Panc1 (cell line): ENCODE measurements at regions not wholly inside any gene's neighbourhood (a gene's known extent, or its start where the extent isn't known, plus 50 kb on each side); places are given as distances from the start of the nearest gene placed in this dataset.

Experiments used
- ATAC-seq: fragments of 200-7000 bp; cut with Tn5 transposase; 2 replicates; pipeline ENCODE4 v1.9.1; 2020; ENCODE audit warnings: mild to moderate bottlenecking, moderate library complexity
- BruUV-seq: library from RNA; stranded (reverse); fragments of 400-500 nt; replicated peaks from 2 replicates; lab custom pipeline; 2021; lab: Mats Ljungman, UMichigan
- CTCF ChIA-PET: fragments of 300-600 bp; sonication (Branson Sonifier 250); formaldehyde crosslinking; loops from one replicate; lab custom pipeline; 2022; ENCODE audit warnings: antibody characterized with exemption; lab: Charles Lee
- POLR2A ChIA-PET: fragments of 300-600 bp; sonication (Branson Sonifier 250); formaldehyde crosslinking; loops from one replicate; lab custom pipeline; 2022; ENCODE audit warnings: antibody characterized with exemption; lab: Charles Lee
- DNase-seq: peaks from one replicate; pipeline ENCODE4 v3.0.0-alpha.2; 2010; ENCODE audit warnings: low read depth, low spot score
- H3K27ac ChIP-seq: 2 replicates; pipeline ENCODE4 v1.5.1; 2011; ENCODE audit warnings: mild to moderate bottlenecking, low read length, inconsistent platforms
- H3K27me3 ChIP-seq: fragments of 200-500 bp; sonication (Bioruptor generic); 2 replicates; pipeline ENCODE4 v1.6.0; 2014; ENCODE audit warnings: low read length, inconsistent platforms; ENCODE audit not compliant: control insufficient read depth, insufficient read depth
- H3K36me3 ChIP-seq: fragments of 200-500 bp; sonication (Bioruptor generic); 2 replicates; pipeline ENCODE4 v1.5.1; 2014; ENCODE audit warnings: inconsistent platforms, mild to moderate bottlenecking, low read length, moderate library complexity; ENCODE audit not compliant: control insufficient read depth, insufficient read depth
- H3K4me1 ChIP-seq: 2 replicates; pipeline ENCODE4 v1.5.1; 2011; ENCODE audit warnings: inconsistent platforms, mild to moderate bottlenecking, low read length, moderate library complexity; ENCODE audit not compliant: control insufficient read depth, insufficient read depth
- H3K4me3 ChIP-seq, 2 experiments: 2 replicates each; pipeline ENCODE4 v1.5.1; 2011 to 2012; ENCODE audit warnings: low read depth in 2 of 2, low read length in 2 of 2, mild to moderate bottlenecking in 2 of 2, inconsistent platforms in 1 of 2, moderate library complexity in 1 of 2
- H3K9me3 ChIP-seq: fragments of 200-500 bp; sonication (Bioruptor generic); 2 replicates; pipeline ENCODE4 v1.5.1; 2014; ENCODE audit warnings: low read depth, mild to moderate bottlenecking, inconsistent platforms, low read length, moderate library complexity; ENCODE audit not compliant: control insufficient read depth, insufficient read depth
- POLR2AphosphoS5 ChIP-seq: IDR thresholded peaks from 2 replicates; pipeline ENCODE4 v1.6.1; 2012; ENCODE audit warnings: mild to moderate bottlenecking, low read depth, low read length, moderate library complexity
- SIN3A ChIP-seq: IDR thresholded peaks from 2 replicates; pipeline ENCODE4 v1.6.1; 2012; ENCODE audit warnings: low read depth, mild to moderate bottlenecking, low read length, moderate library complexity, borderline replicate concordance; ENCODE audit not compliant: insufficient read depth
- TCF7L2 ChIP-seq: IDR thresholded peaks from 2 replicates; pipeline ENCODE4 v1.6.1; 2011; ENCODE audit warnings: mild to moderate bottlenecking, low read depth, low read length, inconsistent platforms
- in situ Hi-C: cut with HindIII; loops from 2 replicates; pipeline ENCODE4 v1.10.0; 2016; ENCODE audit warnings: low sequenced_read_pairs, low pct_unique_long_range_greater_than_20kb
- intact Hi-C: fragments of 100-400 bp; cut with micrococcal nuclease; formaldehyde crosslinking; loops from one replicate; pipeline ENCODE4 v1.10.0; 2022; ENCODE audit not compliant: unreplicated experiment
- TF ChIP-seq, protein P1 (sequence below): fragments of 450-650 bp; IDR thresholded peaks from 2 replicates; pipeline ENCODE4 v1.5.1; 2017; ENCODE audit warnings: mild to moderate bottlenecking
- TF ChIP-seq, protein P2 (sequence below), 2 experiments: IDR thresholded peaks; 2 replicates each; pipeline ENCODE4 v1.6.1; 2011 to 2012; ENCODE audit warnings: low read depth in 2 of 2, control low read depth in 1 of 2, low read length in 1 of 2, mild to moderate bottlenecking in 1 of 2, moderate library complexity in 1 of 2; ENCODE audit not compliant: insufficient read depth in 1 of 2

DNA sequence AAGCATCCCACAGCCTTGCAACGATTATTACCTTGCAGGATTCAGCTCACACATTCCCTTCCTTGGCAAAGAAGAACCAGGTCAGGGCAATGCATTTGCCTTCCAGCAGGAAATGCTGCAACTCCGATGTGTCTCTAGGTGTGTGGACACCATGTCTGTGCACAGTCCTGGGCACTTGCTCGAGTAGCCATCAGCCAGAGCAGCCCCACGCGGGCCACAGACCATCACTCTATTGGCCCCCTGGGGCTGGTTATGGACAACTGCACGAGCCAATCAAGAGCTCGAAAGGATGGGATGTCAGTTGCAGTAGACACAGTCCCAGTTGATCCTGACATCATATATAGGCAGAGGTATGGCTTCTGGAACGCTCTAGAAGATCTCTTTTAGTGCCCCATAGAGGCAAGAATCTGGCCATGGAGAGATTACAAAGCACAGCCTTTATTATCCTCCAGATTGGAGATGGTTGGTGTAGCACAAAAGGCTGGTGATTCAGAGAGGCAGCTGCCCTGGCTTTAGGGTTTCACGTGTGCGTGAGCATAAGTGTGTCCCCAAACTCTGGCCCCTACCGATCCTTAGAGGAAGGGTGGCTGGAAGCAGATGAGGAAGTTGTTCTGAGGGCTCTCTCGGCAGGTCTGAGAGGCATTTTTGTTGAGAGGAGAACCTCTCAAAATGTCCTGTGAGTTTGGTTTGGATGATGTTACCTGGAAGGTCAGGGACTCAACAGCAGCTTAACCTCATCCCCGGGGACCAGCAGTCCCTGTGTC lies 403.8 kb downstream of the SEC14L1 start:
- no TSS peak for BruUV-seq
- in situ Hi-C loops = no loop called here
- CTCF ChIA-PET = interaction anchor here (0.6 to 2.2 kb wide), 2 partner anchors 8 to 474 kb away, joined by 3 to 6 read pairs; no protein-coding TSS in a partner anchor

DNA sequence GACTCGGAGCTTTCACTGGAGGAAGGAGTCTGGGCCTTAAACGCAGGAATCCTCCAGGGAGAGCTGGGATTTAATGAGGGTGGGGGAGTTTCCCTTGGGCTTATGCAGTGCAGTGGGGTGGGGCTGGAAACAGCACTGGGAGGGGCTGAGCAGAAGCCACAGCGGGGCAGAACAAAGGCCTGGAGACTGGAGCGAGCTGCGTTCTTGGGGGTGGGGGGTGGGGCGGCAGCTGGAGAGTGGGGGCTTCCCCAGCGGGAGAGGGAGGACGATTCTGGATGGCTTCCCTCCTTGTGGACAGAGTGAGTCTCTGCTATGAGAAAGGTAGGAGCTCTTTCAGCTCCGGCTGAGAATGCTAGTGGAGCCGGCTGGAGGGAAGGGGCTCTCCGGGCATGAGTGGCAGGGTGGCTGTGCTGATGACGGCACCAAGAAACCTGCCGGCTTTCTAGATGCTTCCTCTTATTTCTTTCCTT lies 406.0 kb downstream of the SEC14L1 start:
- in situ Hi-C loops = no loop called here
- no peaks in the 10 kb centered on the region for H3K27me3 ChIP-seq
- intact Hi-C loops = loop anchor here (10.0 kb wide), 1 partner anchor 228 kb away; no protein-coding TSS in a partner anchor
- TF ChIP-seq POLR2AphosphoS5 = no peak
- no peak for TF ChIP-seq TCF7L2
- no peak for TF ChIP-seq SIN3A
- TF ChIP-seq, protein P1, sequence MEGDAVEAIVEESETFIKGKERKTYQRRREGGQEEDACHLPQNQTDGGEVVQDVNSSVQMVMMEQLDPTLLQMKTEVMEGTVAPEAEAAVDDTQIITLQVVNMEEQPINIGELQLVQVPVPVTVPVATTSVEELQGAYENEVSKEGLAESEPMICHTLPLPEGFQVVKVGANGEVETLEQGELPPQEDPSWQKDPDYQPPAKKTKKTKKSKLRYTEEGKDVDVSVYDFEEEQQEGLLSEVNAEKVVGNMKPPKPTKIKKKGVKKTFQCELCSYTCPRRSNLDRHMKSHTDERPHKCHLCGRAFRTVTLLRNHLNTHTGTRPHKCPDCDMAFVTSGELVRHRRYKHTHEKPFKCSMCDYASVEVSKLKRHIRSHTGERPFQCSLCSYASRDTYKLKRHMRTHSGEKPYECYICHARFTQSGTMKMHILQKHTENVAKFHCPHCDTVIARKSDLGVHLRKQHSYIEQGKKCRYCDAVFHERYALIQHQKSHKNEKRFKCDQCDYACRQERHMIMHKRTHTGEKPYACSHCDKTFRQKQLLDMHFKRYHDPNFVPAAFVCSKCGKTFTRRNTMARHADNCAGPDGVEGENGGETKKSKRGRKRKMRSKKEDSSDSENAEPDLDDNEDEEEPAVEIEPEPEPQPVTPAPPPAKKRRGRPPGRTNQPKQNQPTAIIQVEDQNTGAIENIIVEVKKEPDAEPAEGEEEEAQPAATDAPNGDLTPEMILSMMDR = no peak
- TF ChIP-seq, protein P2, sequence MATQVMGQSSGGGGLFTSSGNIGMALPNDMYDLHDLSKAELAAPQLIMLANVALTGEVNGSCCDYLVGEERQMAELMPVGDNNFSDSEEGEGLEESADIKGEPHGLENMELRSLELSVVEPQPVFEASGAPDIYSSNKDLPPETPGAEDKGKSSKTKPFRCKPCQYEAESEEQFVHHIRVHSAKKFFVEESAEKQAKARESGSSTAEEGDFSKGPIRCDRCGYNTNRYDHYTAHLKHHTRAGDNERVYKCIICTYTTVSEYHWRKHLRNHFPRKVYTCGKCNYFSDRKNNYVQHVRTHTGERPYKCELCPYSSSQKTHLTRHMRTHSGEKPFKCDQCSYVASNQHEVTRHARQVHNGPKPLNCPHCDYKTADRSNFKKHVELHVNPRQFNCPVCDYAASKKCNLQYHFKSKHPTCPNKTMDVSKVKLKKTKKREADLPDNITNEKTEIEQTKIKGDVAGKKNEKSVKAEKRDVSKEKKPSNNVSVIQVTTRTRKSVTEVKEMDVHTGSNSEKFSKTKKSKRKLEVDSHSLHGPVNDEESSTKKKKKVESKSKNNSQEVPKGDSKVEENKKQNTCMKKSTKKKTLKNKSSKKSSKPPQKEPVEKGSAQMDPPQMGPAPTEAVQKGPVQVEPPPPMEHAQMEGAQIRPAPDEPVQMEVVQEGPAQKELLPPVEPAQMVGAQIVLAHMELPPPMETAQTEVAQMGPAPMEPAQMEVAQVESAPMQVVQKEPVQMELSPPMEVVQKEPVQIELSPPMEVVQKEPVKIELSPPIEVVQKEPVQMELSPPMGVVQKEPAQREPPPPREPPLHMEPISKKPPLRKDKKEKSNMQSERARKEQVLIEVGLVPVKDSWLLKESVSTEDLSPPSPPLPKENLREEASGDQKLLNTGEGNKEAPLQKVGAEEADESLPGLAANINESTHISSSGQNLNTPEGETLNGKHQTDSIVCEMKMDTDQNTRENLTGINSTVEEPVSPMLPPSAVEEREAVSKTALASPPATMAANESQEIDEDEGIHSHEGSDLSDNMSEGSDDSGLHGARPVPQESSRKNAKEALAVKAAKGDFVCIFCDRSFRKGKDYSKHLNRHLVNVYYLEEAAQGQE (IDR thresholded peaks at IDR 0.05; ENCODE audit: insufficient read depth in 1 of 2, low read depth in 2 of 2, low read length in 1 of 2) = no peak
- no TSS peak for BruUV-seq
- no peaks in the 10 kb centered on the region for H3K36me3 ChIP-seq
- DNase-seq = no peak
- 0 out of 2 replicates have a peak, but pooled peaks cover 2% of the 10 kb centered on the region for H3K4me1 ChIP-seq
- POLR2A ChIA-PET = no interaction called here
- H3K4me3 ChIP-seq = no peak overlapping the region
- no peaks in the 10 kb centered on the region for H3K9me3 ChIP-seq
- no peak for ATAC-seq
- H3K27ac ChIP-seq = no peak overlapping the region
- CTCF ChIA-PET = no interaction called here

More for the DNA sequence above, 403.8 kb downstream of the SEC14L1 start:
- Histone ChIP-seq H3K27me3 (no peaks in the 10 kb centered on the region; the same call in 1 of the 2 replicates), H3K27ac (no peak overlapping the region), H3K4me1 (0 out of 2 replicates have a peak, but pooled peaks cover 2% of the 10 kb centered on the region), H3K36me3 (no peaks in the 10 kb centered on the region), H3K4me3 (no peak overlapping the region), H3K9me3 (no peaks in the 10 kb centered on the region)
- intact Hi-C loops = loop anchor here (5.0 to 10.0 kb wide), 2 partner anchors 230 to 413 kb away; partner anchors contain the start of gene TNRC6C
- TF ChIP-seq, protein P1 = no peak
- TF ChIP-seq TCF7L2 = no peak
- TF ChIP-seq POLR2AphosphoS5 = no peak
- TF ChIP-seq, protein P2 (IDR thresholded peaks at IDR 0.05; ENCODE audit: insufficient read depth in 1 of 2, low read depth in 2 of 2, low read length in 1 of 2) = no peak
- TF ChIP-seq SIN3A = no peak
- POLR2A ChIA-PET = interaction anchor here (0.6 kb wide), 1 partner anchor 257 kb away, joined by 4 read pairs; no protein-coding TSS in a partner anchor
- DNase-seq = no peak
- ATAC-seq = no peak
